Left kidney (tissue), 1 donor: ENCODE measurements at regions not wholly inside any gene's neighbourhood (a gene's known extent, or its start where the extent isn't known, plus 50 kb on each side); places are given as distances from the start of the nearest gene placed in this dataset.

Experiments used
- DNase-seq: peaks from one replicate; pipeline ENCODE4 v3.0.0-alpha.2; 2013

GRCh38 chr6:56005426-56005825, 130.0 kb upstream of the BMP5 start:
- DNase-seq, result no peak

- no peak for DNase-seq
These were observed 129.0 kb upstream of the BMP5 start for GRCh38 chr6:56004426-56004825.

- no peak for DNase-seq
These were observed 128.2 kb upstream of the BMP5 start for GRCh38 chr6:56003616-56004015.

GRCh38 chr6:56002336-56002735, 126.9 kb upstream of the BMP5 start:
- no peak for DNase-seq

GRCh38 chr6:55998576-55998975, 123.2 kb upstream of the BMP5 start:
- no peak for DNase-seq

GRCh38 chr6:55997223-55997874, 122.0 kb upstream of the BMP5 start:
- DNase-seq, result no peak

- DNase-seq, result no peak
These were observed 119.1 kb upstream of the BMP5 start for GRCh38 chr6:55994531-55994930.

- DNase-seq, result no peak
These were observed 118.0 kb upstream of the BMP5 start for GRCh38 chr6:55993418-55993817.

- no peak for DNase-seq
These were observed 117.2 kb upstream of the BMP5 start for GRCh38 chr6:55992546-55992945.

- no peak for DNase-seq
These were observed 109.9 kb upstream of the BMP5 start for GRCh38 chr6:55985309-55985708.

- DNase-seq, result no peak
These were observed 108.5 kb upstream of the BMP5 start for GRCh38 chr6:55983861-55984260.

GRCh38 chr6:55981660-55982059, 106.3 kb upstream of the BMP5 start:
- DNase-seq, result no peak

- DNase-seq, result peak; percentile 59
These were observed 105.3 kb upstream of the BMP5 start for GRCh38 chr6:55980627-55981211.

GRCh38 chr6:55979526-55979925, 104.1 kb upstream of the BMP5 start:
- DNase-seq, result no peak

- DNase-seq, result no peak
These were observed 102.7 kb upstream of the BMP5 start for GRCh38 chr6:55977959-55978665.

- DNase-seq, result no peak
These were observed 99.3 kb upstream of the BMP5 start for GRCh38 chr6:55974688-55975087.

GRCh38 chr6:55972091-55972490, 96.7 kb upstream of the BMP5 start:
- DNase-seq, result no peak

GRCh38 chr6:55969526-55969925, 94.1 kb upstream of the BMP5 start:
- no peak for DNase-seq

- no peak for DNase-seq
These were observed 93.5 kb upstream of the BMP5 start for GRCh38 chr6:55968926-55969325.

- no peak for DNase-seq
These were observed 88.7 kb upstream of the BMP5 start for GRCh38 chr6:55964136-55964535.

GRCh38 chr6:55963301-55963700, 87.9 kb upstream of the BMP5 start:
- no peak for DNase-seq

- DNase-seq, result no peak
These were observed 85.0 kb upstream of the BMP5 start for GRCh38 chr6:55960344-55960743.

- no peak for DNase-seq
These were observed 83.4 kb upstream of the BMP5 start for GRCh38 chr6:55958790-55959189.

- DNase-seq, result no peak
These were observed 82.6 kb upstream of the BMP5 start for GRCh38 chr6:55957961-55958422.
